ENCODE measurements at regions not wholly inside any gene's neighbourhood (a gene's known extent, or its start where the extent isn't known, plus 50 kb on each side); places are given as distances from the start of the nearest gene placed in this dataset.
A peak's percentile ranks its signal among the peaks of the same experiment; 100 is the strongest.

- Histone ChIP-seq H3K27ac (no peak overlapping the region), H3K36me3 (no peaks in the 10 kb centered on the region), H3K27me3 (no peaks in the 10 kb centered on the region), H3K9me3 (ENCODE audit: low read depth) (no peaks in the 10 kb centered on the region), H3K4me1 (ENCODE audit: low read depth) (peaks cover 11% of the 10 kb centered on the region), H3K4me3 (no peak overlapping the region)
- TF ChIP-seq CTCF (IDR thresholded peaks at IDR 0.05; ENCODE audit: low read depth, low read length) = no peak
- peak in 1 of 2 donors; percentile 32 for DNase-seq (ENCODE audit: low read depth in 1 of 2, low spot score in 1 of 2)
Observed at GRCh38 chr3:35929158-35929557, 289.8 kb downstream of the ARPP21 start.

GRCh38 chr3:35931867-35932266, 292.5 kb downstream of the ARPP21 start:
- peak in 1 of 2 donors; percentile 25 for DNase-seq (ENCODE audit: low read depth in 1 of 2, low spot score in 1 of 2)
- no peak overlapping the region for H3K27ac ChIP-seq
- H3K36me3 ChIP-seq = no peaks in the 10 kb centered on the region
- H3K4me3 ChIP-seq = no peak overlapping the region
- H3K27me3 ChIP-seq = no peaks in the 10 kb centered on the region
- TF ChIP-seq CTCF (IDR thresholded peaks at IDR 0.05; ENCODE audit: low read depth, low read length) = no peak
- peaks cover 11% of the 10 kb centered on the region for H3K4me1 ChIP-seq (ENCODE audit: low read depth)
- H3K9me3 ChIP-seq (ENCODE audit: low read depth) = no peaks in the 10 kb centered on the region

- TF ChIP-seq CTCF (IDR thresholded peaks at IDR 0.05; ENCODE audit: low read depth, low read length) = no peak
- no peaks in the 10 kb centered on the region for H3K9me3 ChIP-seq (ENCODE audit: low read depth)
- no peaks in the 10 kb centered on the region for H3K36me3 ChIP-seq
- no peak overlapping the region for H3K4me3 ChIP-seq
- H3K27me3 ChIP-seq = no peaks in the 10 kb centered on the region
- no peak overlapping the region for H3K27ac ChIP-seq
- H3K4me1 ChIP-seq (ENCODE audit: low read depth) = peaks cover 11% of the 10 kb centered on the region
- peak; percentile 21 to 95 for DNase-seq (ENCODE audit: low read depth in 1 of 2, low spot score in 1 of 2)
Observed at GRCh38 chr3:35932995-35933394, 293.7 kb downstream of the ARPP21 start.

GRCh38 chr3:35936571-35936970, 297.2 kb downstream of the ARPP21 start:
- Histone ChIP-seq H3K27ac (no peak overlapping the region), H3K4me1 (ENCODE audit: low read depth) (peaks cover 11% of the 10 kb centered on the region), H3K27me3 (no peaks in the 10 kb centered on the region), H3K36me3 (no peaks in the 10 kb centered on the region), H3K9me3 (ENCODE audit: low read depth) (no peaks in the 10 kb centered on the region), H3K4me3 (no peak overlapping the region)
- peak in 1 of 2 donors; percentile 75 for DNase-seq (ENCODE audit: low read depth in 1 of 2, low spot score in 1 of 2)
- TF ChIP-seq CTCF (IDR thresholded peaks at IDR 0.05; ENCODE audit: low read depth, low read length) = no peak

- Histone ChIP-seq H3K27me3 (no peaks in the 10 kb centered on the region), H3K4me1 (ENCODE audit: low read depth) (no peaks in the 10 kb centered on the region), H3K27ac (no peak overlapping the region), H3K9me3 (ENCODE audit: low read depth) (no peaks in the 10 kb centered on the region), H3K36me3 (no peaks in the 10 kb centered on the region), H3K4me3 (no peak overlapping the region)
- no peak for DNase-seq (ENCODE audit: low read depth in 1 of 2, low spot score in 1 of 2)
- no peak for TF ChIP-seq CTCF (IDR thresholded peaks at IDR 0.05; ENCODE audit: low read depth, low read length)
Observed at GRCh38 chr3:35944926-35945710, 305.8 kb downstream of the ARPP21 start.
